Activated T-cell treated with anti-CD3 and anti-CD28 coated beads, Interleukin-2, amount 50 U/mL, for 72 hours (primary cell): ENCODE measurements at regions not wholly inside any gene's neighbourhood (a gene's known extent, or its start where the extent isn't known, plus 50 kb on each side); places are given as distances from the start of the nearest gene placed in this dataset.
A peak's percentile ranks its signal among the peaks of the same experiment; 100 is the strongest.

Experiments used
- ATAC-seq, 2 donors: fragments of 150-1000 bp; cut with Tn5 transposase; replicated peaks in 1 of 2; 2 replicates each; pipeline ENCODE4 v1.10.0; 2021; ENCODE audit warnings: moderate library complexity in 2 of 2, mild to moderate bottlenecking in 1 of 2
- DNase-seq, 2 donors: peaks; one replicate each; pipeline ENCODE4 v3.0.0; 2021 to 2022; ENCODE audit warnings: mixed read lengths in 1 of 2
- H3K27ac Mint-ChIP-seq: one replicate; pipeline ENCODE4 v1.8.0; 2022; ENCODE audit warnings: mild to moderate bottlenecking, moderate library complexity, mixed read lengths
- H3K27me3 Mint-ChIP-seq: one replicate; pipeline ENCODE4 v1.8.0; 2022; ENCODE audit warnings: low read depth, mixed read lengths
- H3K36me3 Mint-ChIP-seq, 2 donors: one replicate each; pipeline ENCODE4 v1.8.0; 2022; ENCODE audit warnings: mixed read lengths in 2 of 2, mild to moderate bottlenecking in 1 of 2; ENCODE audit not compliant: insufficient read depth in 2 of 2
- H3K4me1 Mint-ChIP-seq: one replicate; pipeline ENCODE4 v1.8.0; 2022; ENCODE audit warnings: low read depth, mixed read lengths
- H3K4me3 Mint-ChIP-seq, 2 donors: one replicate each; pipeline ENCODE4 v1.8.0; 2022; ENCODE audit warnings: mild to moderate bottlenecking in 2 of 2, mixed read lengths in 2 of 2, moderate library complexity in 2 of 2
- H3K9me3 Mint-ChIP-seq, 2 donors: one replicate each; pipeline ENCODE4 v1.8.0; 2022; ENCODE audit warnings: mixed read lengths in 2 of 2

DNA sequence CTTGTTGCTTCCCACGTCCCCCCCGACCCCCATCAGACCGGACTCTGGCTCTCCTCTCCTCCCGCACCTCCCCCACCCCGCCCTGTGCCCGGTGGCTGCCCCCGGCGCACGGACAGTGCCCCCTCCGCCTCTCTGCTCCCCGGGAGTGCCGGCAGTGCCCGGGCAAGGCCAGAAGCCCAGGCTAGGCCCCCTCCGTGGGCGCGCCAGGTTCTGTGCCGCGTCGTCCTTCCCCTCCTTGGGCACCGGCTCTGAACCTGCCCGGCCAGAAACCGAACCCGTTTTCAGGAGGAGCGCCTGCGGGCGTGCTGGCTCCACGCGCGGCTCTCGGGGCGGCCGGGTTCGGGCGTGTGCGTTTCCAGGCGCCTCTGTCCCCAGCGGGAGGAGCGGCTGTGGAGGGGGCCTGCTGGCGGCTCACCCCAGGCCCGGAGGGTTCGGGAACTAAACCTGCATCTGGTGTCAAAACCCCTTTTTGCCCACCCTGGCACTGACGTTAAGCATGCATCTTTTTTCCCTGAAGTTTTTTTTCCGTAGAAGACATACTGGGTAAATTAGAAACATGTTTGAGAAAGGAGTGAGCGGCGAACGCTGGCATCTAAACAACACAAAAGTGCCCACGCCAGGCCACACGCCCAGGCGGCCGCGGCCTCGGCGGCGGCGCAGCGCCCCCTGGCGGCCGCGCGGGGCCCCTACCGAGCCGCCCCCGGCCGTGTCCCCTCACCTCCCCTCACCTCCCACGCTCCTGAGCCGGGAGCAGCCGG is 123.9 kb upstream of the SLC1A4 start:
- Mint-ChIP-seq H3K27me3 (peaks cover 11% of the 10 kb centered on the region), H3K4me3 (peak overlapping the region; percentile 75 to 76), H3K36me3 (no peaks in the 10 kb centered on the region), H3K27ac (no peak overlapping the region), H3K9me3 (no peaks in the 10 kb centered on the region), H3K4me1 (no peaks in the 10 kb centered on the region)
- peak; percentile 67 to 80 for DNase-seq
- ATAC-seq = peak; percentile 83 to 84

- Mint-ChIP-seq H3K27ac (no peak overlapping the region), H3K4me3 (peak overlapping the region; percentile 30 to 35), H3K36me3 (no peaks in the 10 kb centered on the region), H3K27me3 (peaks cover 11% of the 10 kb centered on the region), H3K9me3 (no peaks in the 10 kb centered on the region), H3K4me1 (no peaks in the 10 kb centered on the region)
- ATAC-seq (no peak), DNase-seq (no peak)
These were observed 123.3 kb upstream of the SLC1A4 start for GRCh38 chr2:64865831-64866345.

DNA sequence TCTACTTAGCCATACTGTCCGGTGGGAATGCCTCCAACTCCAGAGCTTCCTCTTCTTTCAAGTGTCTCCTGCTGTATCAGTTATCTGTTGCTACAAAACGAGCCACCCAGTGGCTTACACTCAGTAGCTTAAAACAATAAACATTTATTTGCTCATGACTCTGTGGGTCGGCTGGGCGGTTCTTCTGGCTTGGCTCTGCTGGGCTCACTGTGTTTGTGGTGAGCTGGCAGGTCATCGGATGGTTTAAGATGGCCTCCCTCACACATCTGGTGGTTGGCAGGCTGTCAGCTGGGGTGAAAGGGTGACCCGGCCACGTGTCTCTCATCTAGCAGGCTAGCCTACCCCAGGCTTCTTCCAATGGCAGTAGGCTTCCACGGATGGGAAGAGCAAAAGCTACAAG is 122.4 kb upstream of the SLC1A4 start:
- peak overlapping the region in 1 of 2 donors; percentile 12 for H3K4me3 Mint-ChIP-seq
- H3K4me1 Mint-ChIP-seq = no peaks in the 10 kb centered on the region
- H3K27ac Mint-ChIP-seq = peak overlapping the region; percentile 6
- no peak for ATAC-seq
- no peaks in the 10 kb centered on the region for H3K36me3 Mint-ChIP-seq
- H3K27me3 Mint-ChIP-seq = peaks cover 11% of the 10 kb centered on the region
- H3K9me3 Mint-ChIP-seq = no peaks in the 10 kb centered on the region
- DNase-seq = no peak

- Mint-ChIP-seq H3K9me3 (no peaks in the 10 kb centered on the region), H3K27ac (no peak overlapping the region), H3K36me3 (no peaks in the 10 kb centered on the region), H3K4me3 (no peak overlapping the region), H3K27me3 (peaks cover 11% of the 10 kb centered on the region), H3K4me1 (no peaks in the 10 kb centered on the region)
- DNase-seq (no peak), ATAC-seq (no peak)
These were observed 121.8 kb upstream of the SLC1A4 start for GRCh38 chr2:64867253-64867996.

GRCh38 chr2:64869126-64869525 is 120.1 kb upstream of the SLC1A4 start:
- no peaks in the 10 kb centered on the region for H3K36me3 Mint-ChIP-seq
- H3K4me3 Mint-ChIP-seq = no peak overlapping the region
- peaks cover 5% of the 10 kb centered on the region for H3K4me1 Mint-ChIP-seq
- no peaks in the 10 kb centered on the region for H3K9me3 Mint-ChIP-seq
- no peak for DNase-seq
- no peak overlapping the region for H3K27ac Mint-ChIP-seq
- ATAC-seq = no peak
- peaks cover 11% of the 10 kb centered on the region for H3K27me3 Mint-ChIP-seq

DNA sequence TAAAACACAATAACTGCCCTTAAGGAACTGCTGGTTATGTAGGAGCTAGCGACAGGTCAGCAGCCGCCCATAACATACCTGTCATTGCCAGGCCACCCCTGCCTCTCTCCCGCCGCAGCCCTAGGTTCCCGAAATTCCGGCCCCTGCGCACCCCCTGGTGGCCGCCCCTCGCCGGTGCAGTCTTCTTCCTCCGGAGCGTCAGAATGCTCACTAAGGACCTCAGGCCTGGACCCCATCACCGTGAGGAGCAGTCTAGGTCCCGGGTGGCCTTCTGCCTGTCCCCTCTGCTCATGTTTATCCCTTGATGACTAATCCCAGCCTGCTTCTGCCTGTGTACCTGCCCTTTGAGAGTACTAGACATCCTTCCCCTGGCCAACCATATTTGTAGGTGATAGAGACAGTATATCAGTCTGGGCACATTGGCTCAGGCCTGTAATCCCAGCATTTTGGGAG is 115.7 kb upstream of the SLC1A4 start:
- Mint-ChIP-seq H3K27me3 (no peaks in the 10 kb centered on the region), H3K4me3 (peak overlapping the region; percentile 0 to 40), H3K9me3 (no peaks in the 10 kb centered on the region), H3K27ac (no peak overlapping the region), H3K4me1 (peaks cover 5% of the 10 kb centered on the region), H3K36me3 (no peaks in the 10 kb centered on the region)
- ATAC-seq (peak; percentile 72 to 73), DNase-seq (peak; percentile 81 to 90)

- Mint-ChIP-seq H3K36me3 (no peaks in the 10 kb centered on the region), H3K27ac (no peak overlapping the region), H3K4me3 (no peak overlapping the region), H3K4me1 (peaks cover 5% of the 10 kb centered on the region), H3K27me3 (no peaks in the 10 kb centered on the region), H3K9me3 (no peaks in the 10 kb centered on the region)
- DNase-seq (no peak), ATAC-seq (no peak)
These were observed 114.6 kb upstream of the SLC1A4 start for GRCh38 chr2:64874593-64874992.

DNA sequence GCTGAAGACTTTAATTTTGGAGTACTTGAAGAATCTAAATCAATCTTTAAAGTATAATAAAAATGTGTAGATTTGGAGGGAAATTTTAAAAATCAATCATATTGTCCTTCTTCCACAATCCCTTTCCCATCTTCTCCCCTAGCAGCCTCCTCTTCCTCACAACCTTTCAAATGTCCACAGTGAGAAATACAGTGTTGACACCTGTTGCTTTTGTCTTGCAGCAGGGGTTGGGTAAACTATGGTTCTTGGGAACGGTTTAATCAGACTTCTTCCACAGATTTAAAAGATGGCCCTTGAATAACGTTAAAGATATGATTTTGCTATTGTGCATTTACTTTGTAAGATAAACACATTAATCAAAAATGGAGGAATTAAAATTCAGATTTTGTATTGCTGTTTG is 113.8 kb upstream of the SLC1A4 start:
- Mint-ChIP-seq H3K9me3 (no peaks in the 10 kb centered on the region), H3K27ac (no peak overlapping the region), H3K36me3 (no peaks in the 10 kb centered on the region), H3K4me1 (peaks cover 5% of the 10 kb centered on the region), H3K4me3 (no peak overlapping the region), H3K27me3 (no peaks in the 10 kb centered on the region)
- ATAC-seq (no peak), DNase-seq (no peak)

DNA sequence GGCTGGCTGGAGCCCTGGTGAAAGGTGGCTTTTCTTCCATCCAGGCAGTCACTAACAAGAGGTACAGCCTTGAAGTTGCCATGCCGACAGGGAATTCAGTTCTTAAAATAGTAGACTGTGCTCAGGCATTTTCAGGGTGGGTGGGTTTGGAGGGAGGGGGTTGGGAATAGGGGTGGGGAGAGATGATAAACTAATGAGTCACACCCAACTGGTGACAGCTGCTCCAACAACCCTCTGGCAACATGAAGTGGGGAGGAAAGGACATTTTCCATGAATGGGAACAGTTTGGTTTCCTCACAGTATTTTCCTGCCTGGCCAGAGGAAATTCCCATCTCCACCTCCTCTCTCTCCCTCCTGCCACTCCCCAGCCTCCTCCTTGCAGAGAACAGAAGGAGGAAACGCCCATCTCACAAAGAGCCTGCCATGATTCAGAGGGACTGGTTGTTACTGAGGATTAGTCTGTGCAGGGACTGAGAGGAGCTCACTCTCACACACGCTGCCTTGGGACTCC is 113.0 kb upstream of the SLC1A4 start:
- H3K27ac Mint-ChIP-seq = no peak overlapping the region
- no peaks in the 10 kb centered on the region for H3K36me3 Mint-ChIP-seq
- H3K9me3 Mint-ChIP-seq = no peaks in the 10 kb centered on the region
- H3K4me3 Mint-ChIP-seq = no peak overlapping the region
- H3K4me1 Mint-ChIP-seq = peaks cover 10% of the 10 kb centered on the region
- H3K27me3 Mint-ChIP-seq = no peaks in the 10 kb centered on the region
- ATAC-seq (no peak), DNase-seq (no peak)

GRCh38 chr2:64879745-64880144 is 109.5 kb upstream of the SLC1A4 start:
- Mint-ChIP-seq H3K27ac (no peak overlapping the region), H3K4me3 (no peak overlapping the region), H3K9me3 (no peaks in the 10 kb centered on the region), H3K36me3 (no peaks in the 10 kb centered on the region), H3K27me3 (peaks cover 5% of the 10 kb centered on the region), H3K4me1 (peaks cover 10% of the 10 kb centered on the region)
- DNase-seq (no peak), ATAC-seq (no peak)

DNA sequence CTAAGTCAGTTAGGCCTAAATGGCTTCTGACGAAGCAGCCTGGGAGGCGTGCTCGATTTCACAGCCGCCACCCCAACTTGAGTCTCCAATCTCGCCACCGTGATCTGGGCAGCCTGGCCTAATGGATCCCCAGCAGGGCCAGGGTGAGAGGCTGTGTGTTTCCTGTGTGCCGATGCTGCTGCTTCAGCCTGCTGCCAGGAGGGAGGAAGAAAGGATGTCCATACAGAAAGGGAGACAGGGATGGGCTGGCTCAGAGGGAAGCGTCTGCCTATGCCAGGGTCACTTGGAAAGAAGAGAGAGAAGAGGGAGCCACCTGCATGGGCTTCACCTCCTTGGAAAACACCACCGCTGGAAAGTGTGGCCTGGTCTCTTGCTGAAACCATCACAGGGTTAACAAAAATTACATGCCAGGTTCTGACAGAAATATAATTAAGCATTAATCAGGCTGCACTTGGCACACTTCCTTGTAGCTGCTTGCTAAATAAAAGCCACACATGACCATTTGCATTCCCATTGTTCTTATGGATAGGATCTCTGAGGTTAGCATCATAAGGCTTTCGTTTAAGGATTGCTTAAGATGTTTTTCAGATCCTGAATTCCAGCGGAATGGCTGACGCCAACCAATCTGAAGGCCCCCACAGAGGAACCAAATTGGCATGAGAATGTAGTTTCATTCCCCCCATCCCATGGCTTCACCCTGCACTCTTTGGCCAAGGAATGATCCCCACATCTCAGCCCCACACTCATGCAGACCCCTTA is 108.8 kb upstream of the SLC1A4 start:
- peaks cover 5% of the 10 kb centered on the region for H3K27me3 Mint-ChIP-seq
- H3K27ac Mint-ChIP-seq = no peak overlapping the region
- peaks cover 10% of the 10 kb centered on the region for H3K4me1 Mint-ChIP-seq
- no peaks in the 10 kb centered on the region for H3K9me3 Mint-ChIP-seq
- ATAC-seq (no peak), DNase-seq (no peak)
- no peaks in the 10 kb centered on the region for H3K36me3 Mint-ChIP-seq
- no peak overlapping the region for H3K4me3 Mint-ChIP-seq

- Mint-ChIP-seq H3K9me3 (no peaks in the 10 kb centered on the region), H3K27me3 (peaks cover 5% of the 10 kb centered on the region), H3K27ac (no peak overlapping the region), H3K4me3 (no peak overlapping the region), H3K36me3 (no peaks in the 10 kb centered on the region), H3K4me1 (peaks cover 10% of the 10 kb centered on the region)
- peak in 1 of 2 donors; percentile 50 for ATAC-seq
- no peak for DNase-seq
These were observed 108.1 kb upstream of the SLC1A4 start for GRCh38 chr2:64881037-64881492.

GRCh38 chr2:64887565-64887964 is 101.6 kb upstream of the SLC1A4 start:
- H3K36me3 Mint-ChIP-seq = peaks cover 0 to 2% of the 10 kb centered on the region in 2 donors
- H3K27ac Mint-ChIP-seq = no peak overlapping the region
- no peak overlapping the region for H3K4me3 Mint-ChIP-seq
- no peaks in the 10 kb centered on the region for H3K4me1 Mint-ChIP-seq
- no peak for DNase-seq
- peaks cover 8% of the 10 kb centered on the region for H3K27me3 Mint-ChIP-seq
- H3K9me3 Mint-ChIP-seq = no peaks in the 10 kb centered on the region
- ATAC-seq = no peak
